Right cardiac atrium (tissue), 5 donors: ENCODE measurements at regions not wholly inside any gene's neighbourhood (a gene's known extent, or its start where the extent isn't known, plus 50 kb on each side); places are given as distances from the start of the nearest gene placed in this dataset.
A peak's percentile ranks its signal among the peaks of the same experiment; 100 is the strongest.

Source experiments
- ATAC-seq, 2 donors: fragments of 200-7000 bp; cut with Tn5 transposase; one replicate each; pipeline versions ENCODE4 v1.8.0 to v1.9.1; 2020; ENCODE audit warnings: moderate library complexity in 2 of 2, mild to moderate bottlenecking in 1 of 2
- DNase-seq, 3 donors: peaks; one replicate each; pipeline ENCODE4 v3.0.0-alpha.2; 2020
- H3K27ac ChIP-seq: one replicate; pipeline ENCODE4 v1.5.1; 2013; ENCODE audit warnings: mild to moderate bottlenecking, low read length, control low read depth, moderate library complexity
- H3K27me3 ChIP-seq: one replicate; pipeline ENCODE4 v1.6.1; 2013; ENCODE audit not compliant: control insufficient read depth, insufficient read depth
- H3K4me1 ChIP-seq: one replicate; pipeline ENCODE4 v1.6.1; 2013; ENCODE audit warnings: low read length; ENCODE audit not compliant: control insufficient read depth, insufficient read depth
- H3K4me3 ChIP-seq: one replicate; pipeline ENCODE4 v1.5.1; 2013; ENCODE audit warnings: low read length, control low read depth
- H3K9me3 ChIP-seq: one replicate; pipeline ENCODE4 v1.6.1; 2013; ENCODE audit warnings: low read length; ENCODE audit not compliant: control insufficient read depth
- WGBS: extraction: QIAGEN DNeasy Blood & Tissue Kit; methylation state at CpG from one replicate; pipeline ENCODE4 v1.1.7; 2013; 5-methylcytosine and 5-hydroxymethylcytosine counted together
- intact Hi-C, 4 donors: fragments of 100-400 bp; cut with DNase I; formaldehyde crosslinking; loops; one replicate each; pipeline versions ENCODE4 v1.11.0 to v1.14.0; 2022 to 2023
- donor health status: healthy with polysubstance abuse.
- donor health status: DM: no; HTN: yes; CAD: no.
- donor health status: DM: no; HTN: no; CAD: no.
- donor health status: DM: no; HTN: yes; CAD: no; lungs with severe emphysema.
- donor health status: DM: yes; HTN: yes; CAD: no.

- Histone ChIP-seq H3K27ac (no peak overlapping the region), H3K9me3 (no peaks in the 10 kb centered on the region), H3K4me1 (no peaks in the 10 kb centered on the region), H3K4me3 (no peak overlapping the region), H3K27me3 (no peaks in the 10 kb centered on the region)
- DNase-seq (no peak), ATAC-seq (no peak)
- intact Hi-C loops = no loop called here
- 68% methylated on average over 9 of the region's 9 CpGs for WGBS
These were observed 437.5 kb upstream of the PROK2 start for GRCh38 chr3:72222410-72222809.

GRCh38 chr3:72220946-72221345, 436.0 kb upstream of the PROK2 start:
- Histone ChIP-seq H3K4me1 (no peaks in the 10 kb centered on the region), H3K27me3 (no peaks in the 10 kb centered on the region), H3K9me3 (no peaks in the 10 kb centered on the region), H3K4me3 (no peak overlapping the region), H3K27ac (no peak overlapping the region)
- 76% methylated on average over 6 of the region's 6 CpGs for WGBS
- DNase-seq (no peak), ATAC-seq (no peak)
- intact Hi-C loops = no loop called here

- H3K9me3 ChIP-seq = no peaks in the 10 kb centered on the region
- ATAC-seq (no peak), DNase-seq (no peak)
- no peaks in the 10 kb centered on the region for H3K4me1 ChIP-seq
- H3K4me3 ChIP-seq = no peak overlapping the region
- no peaks in the 10 kb centered on the region for H3K27me3 ChIP-seq
- 98% methylated on average over 3 of the region's 3 CpGs for WGBS
- intact Hi-C loops = no loop called here
- H3K27ac ChIP-seq = no peak overlapping the region
These were observed 434.8 kb upstream of the PROK2 start for GRCh38 chr3:72219752-72220151.

- no peak for ATAC-seq
- intact Hi-C loops = no loop called here
These were observed 432.6 kb upstream of the PROK2 start for GRCh38 chr3:72217570-72217969.

GRCh38 chr3:72214066-72214951, 429.4 kb upstream of the PROK2 start:
- no peak overlapping the region for H3K27ac ChIP-seq

More at GRCh38 chr3:72217570-72217969, 432.6 kb upstream of the PROK2 start:
- Histone ChIP-seq H3K27ac (no peak overlapping the region), H3K4me3 (no peak overlapping the region), H3K27me3 (no peaks in the 10 kb centered on the region), H3K4me1 (no peaks in the 10 kb centered on the region), H3K9me3 (no peaks in the 10 kb centered on the region)
- no peak for DNase-seq
- WGBS = 97% methylated on average over 7 of the region's 7 CpGs

GRCh38 chr3:72213296-72214065, 428.5 kb upstream of the PROK2 start:
- intact Hi-C loops = no loop called here
- H3K4me3 ChIP-seq = no peak overlapping the region
- ATAC-seq = no peak
- H3K27ac ChIP-seq = no peak overlapping the region
- H3K27me3 ChIP-seq = no peaks in the 10 kb centered on the region
- no peak for DNase-seq
- no peaks in the 10 kb centered on the region for H3K4me1 ChIP-seq
- no peaks in the 10 kb centered on the region for H3K9me3 ChIP-seq
- WGBS = 59% methylated on average over 10 of the region's 10 CpGs

More at GRCh38 chr3:72214066-72214951, 429.4 kb upstream of the PROK2 start:
- 55% methylated on average over 11 of the region's 11 CpGs for WGBS
- no peaks in the 10 kb centered on the region for H3K4me1 ChIP-seq
- H3K27me3 ChIP-seq = no peaks in the 10 kb centered on the region
- H3K4me3 ChIP-seq = no peak overlapping the region
- DNase-seq (no peak), ATAC-seq (peak; percentile 61 to 76)
- intact Hi-C loops = no loop called here
- no peaks in the 10 kb centered on the region for H3K9me3 ChIP-seq

GRCh38 chr3:72212396-72212795, 427.4 kb upstream of the PROK2 start:
- Histone ChIP-seq H3K4me3 (no peak overlapping the region), H3K27me3 (no peaks in the 10 kb centered on the region), H3K27ac (no peak overlapping the region), H3K9me3 (no peaks in the 10 kb centered on the region), H3K4me1 (no peaks in the 10 kb centered on the region)
- no peak for DNase-seq
- 89% methylated on average over 4 of the region's 4 CpGs for WGBS
- intact Hi-C loops = no loop called here
- ATAC-seq = no peak

- no peak for DNase-seq
- no peaks in the 10 kb centered on the region for H3K9me3 ChIP-seq
- no peak overlapping the region for H3K4me3 ChIP-seq
- H3K27me3 ChIP-seq = no peaks in the 10 kb centered on the region
- 92% methylated on average over 8 of the region's 8 CpGs for WGBS
- intact Hi-C loops = no loop called here
- no peaks in the 10 kb centered on the region for H3K4me1 ChIP-seq
- ATAC-seq = no peak
- no peak overlapping the region for H3K27ac ChIP-seq
These were observed 425.3 kb upstream of the PROK2 start for GRCh38 chr3:72210261-72210660.

- 58% methylated on average over 8 of the region's 8 CpGs for WGBS
- no peak overlapping the region for H3K4me3 ChIP-seq
- no peaks in the 10 kb centered on the region for H3K9me3 ChIP-seq
- no peak for ATAC-seq
- H3K27me3 ChIP-seq = no peaks in the 10 kb centered on the region
- intact Hi-C loops = no loop called here
- no peaks in the 10 kb centered on the region for H3K4me1 ChIP-seq
- H3K27ac ChIP-seq = no peak overlapping the region
- no peak for DNase-seq
These were observed 420.4 kb upstream of the PROK2 start for GRCh38 chr3:72205297-72205826.

- WGBS = 93% methylated on average over 7 of the region's 7 CpGs
- intact Hi-C loops = no loop called here
- H3K27ac ChIP-seq = no peak overlapping the region
- no peaks in the 10 kb centered on the region for H3K9me3 ChIP-seq
- no peaks in the 10 kb centered on the region for H3K27me3 ChIP-seq
- H3K4me3 ChIP-seq = no peak overlapping the region
- no peak for DNase-seq
- H3K4me1 ChIP-seq = no peaks in the 10 kb centered on the region
- ATAC-seq = no peak
These were observed 419.5 kb upstream of the PROK2 start for GRCh38 chr3:72204452-72204851.
